Liver (tissue), 8 donors: ENCODE measurements at regions not wholly inside any gene's neighbourhood (a gene's known extent, or its start where the extent isn't known, plus 50 kb on each side); places are given as distances from the start of the nearest gene placed in this dataset.

Experiments used
- DNase-seq: peaks from one replicate; pipeline ENCODE4 v3.0.0-alpha.2; 2017; ENCODE audit warnings: low spot score
- H3K27ac ChIP-seq, 2 donors: one replicate each; pipeline ENCODE4 v1.7.0; 2013; ENCODE audit warnings: inconsistent platforms in 2 of 2, low read length in 2 of 2, control low read depth in 1 of 2, low read depth in 1 of 2, mild to moderate bottlenecking in 1 of 2
- H3K27me3 ChIP-seq, 4 donors: one replicate each; pipeline versions ENCODE4 v1.6.1 to v1.7.0; 2013; ENCODE audit warnings: low read length in 3 of 4, inconsistent platforms in 1 of 4, mild to moderate bottlenecking in 1 of 4, moderate library complexity in 1 of 4; ENCODE audit not compliant: control insufficient read depth in 4 of 4, insufficient read depth in 4 of 4
- H3K36me3 ChIP-seq, 4 donors: one replicate each; pipeline versions ENCODE4 v1.6.1 to v1.7.0; 2013; ENCODE audit warnings: low read length in 3 of 4, mild to moderate bottlenecking in 3 of 4, low read depth in 1 of 4, moderate library complexity in 1 of 4; ENCODE audit not compliant: control insufficient read depth in 4 of 4, insufficient read depth in 3 of 4
- H3K4me1 ChIP-seq, 4 donors: one replicate each; pipeline versions ENCODE4 v1.6.1 to v1.7.0; 2013; ENCODE audit warnings: low read length in 3 of 4, mild to moderate bottlenecking in 3 of 4, moderate library complexity in 1 of 4; ENCODE audit not compliant: control insufficient read depth in 4 of 4, insufficient read depth in 4 of 4
- H3K4me3 ChIP-seq, 3 donors: one replicate each; pipeline versions ENCODE4 v1.6.1 to v1.7.0; 2013; ENCODE audit warnings: low read length in 3 of 3, control low read depth in 1 of 3, low read depth in 1 of 3, mild to moderate bottlenecking in 1 of 3
- H3K9ac ChIP-seq, 2 donors: one replicate each; pipeline ENCODE4 v1.7.0; 2013; ENCODE audit warnings: low read length in 2 of 2, mild to moderate bottlenecking in 2 of 2, moderate library complexity in 2 of 2, control low read depth in 1 of 2, low read depth in 1 of 2
- H3K9me3 ChIP-seq, 4 donors: one replicate each; pipeline versions ENCODE4 v1.6.1 to v1.7.0; 2013; ENCODE audit warnings: low read length in 3 of 4; ENCODE audit not compliant: control insufficient read depth in 4 of 4
- ATF3 ChIP-seq: IDR thresholded peaks from 2 replicates; pipeline ENCODE4 v1.6.1; 2016; ENCODE audit warnings: antibody characterized with exemption
- CTCF ChIP-seq: fragments of 150-350 bp; IDR thresholded peaks from 2 replicates; pipeline ENCODE4 v1.5.1; 2017; ENCODE audit warnings: improper control_type of control experiment, low read depth, low read length; ENCODE audit not compliant: missing input control
- FOXA1 ChIP-seq: IDR thresholded peaks from 2 replicates; pipeline ENCODE4 v1.6.1; 2016; ENCODE audit warnings: antibody characterized with exemption
- FOXA2 ChIP-seq: IDR thresholded peaks from 2 replicates; pipeline ENCODE4 v1.6.1; 2016; ENCODE audit warnings: antibody characterized with exemption
- GABPA ChIP-seq, 2 donors: IDR thresholded peaks in 1 of 2; conservative IDR thresholded peaks in 1 of 2; 2 replicates each; pipeline ENCODE4 v1.6.1; 2016; ENCODE audit warnings: antibody characterized with exemption in 2 of 2, mild to moderate bottlenecking in 1 of 2, moderate library complexity in 1 of 2
- HNF4A ChIP-seq, 2 donors: conservative IDR thresholded peaks; 2 replicates each; pipeline ENCODE4 v1.6.1; 2016; ENCODE audit warnings: antibody characterized with exemption in 2 of 2, mild to moderate bottlenecking in 2 of 2
- HNF4G ChIP-seq: IDR thresholded peaks from 2 replicates; pipeline ENCODE4 v1.6.1; 2016; ENCODE audit warnings: antibody characterized with exemption
- JUND ChIP-seq, 2 donors: IDR thresholded peaks; 2 replicates each; pipeline ENCODE4 v1.6.1; 2016; ENCODE audit warnings: antibody characterized with exemption in 2 of 2
- MAX ChIP-seq: IDR thresholded peaks from 2 replicates; pipeline ENCODE4 v1.6.1; 2016; ENCODE audit warnings: antibody characterized with exemption
- NR2F2 ChIP-seq: IDR thresholded peaks from 2 replicates; pipeline ENCODE4 v1.6.1; 2016; ENCODE audit warnings: antibody characterized with exemption
- RAD21 ChIP-seq, 2 donors: IDR thresholded peaks; 2 replicates each; pipeline ENCODE4 v1.6.1; 2016; ENCODE audit warnings: antibody characterized with exemption in 2 of 2, mild to moderate bottlenecking in 2 of 2
- REST ChIP-seq: IDR thresholded peaks from 2 replicates; pipeline ENCODE4 v1.6.1; 2016; ENCODE audit warnings: antibody characterized with exemption, mild to moderate bottlenecking
- RXRA ChIP-seq, 2 donors: IDR thresholded peaks; 2 replicates each; pipeline ENCODE4 v1.6.1; 2017 to 2018; ENCODE audit warnings: antibody characterized with exemption in 2 of 2, mild to moderate bottlenecking in 1 of 2
- SP1 ChIP-seq: IDR thresholded peaks from 2 replicates; pipeline ENCODE4 v1.6.1; 2018; ENCODE audit warnings: antibody characterized with exemption, mild to moderate bottlenecking
- TAF1 ChIP-seq: conservative IDR thresholded peaks from 2 replicates; pipeline ENCODE4 v1.6.1; 2016; ENCODE audit warnings: antibody characterized with exemption, mild to moderate bottlenecking
- YY1 ChIP-seq: IDR thresholded peaks from 2 replicates; pipeline ENCODE4 v1.6.1; 2016; ENCODE audit warnings: antibody characterized with exemption, mild to moderate bottlenecking
- WGBS: extraction: QIAGEN DNeasy Blood & Tissue Kit; methylation state at CpG from one replicate; pipeline ENCODE4 v1.1.7; 2013; 5-methylcytosine and 5-hydroxymethylcytosine counted together
- TF ChIP-seq, protein P1 (sequence below): IDR thresholded peaks from 2 replicates; pipeline ENCODE4 v1.6.1; 2016; ENCODE audit warnings: antibody characterized with exemption
- donor health status: healthy.
- donor health status: healthy.
- donor health status: healthy.
- donor health status: healthy.
- donor health status: healthy.

DNA sequence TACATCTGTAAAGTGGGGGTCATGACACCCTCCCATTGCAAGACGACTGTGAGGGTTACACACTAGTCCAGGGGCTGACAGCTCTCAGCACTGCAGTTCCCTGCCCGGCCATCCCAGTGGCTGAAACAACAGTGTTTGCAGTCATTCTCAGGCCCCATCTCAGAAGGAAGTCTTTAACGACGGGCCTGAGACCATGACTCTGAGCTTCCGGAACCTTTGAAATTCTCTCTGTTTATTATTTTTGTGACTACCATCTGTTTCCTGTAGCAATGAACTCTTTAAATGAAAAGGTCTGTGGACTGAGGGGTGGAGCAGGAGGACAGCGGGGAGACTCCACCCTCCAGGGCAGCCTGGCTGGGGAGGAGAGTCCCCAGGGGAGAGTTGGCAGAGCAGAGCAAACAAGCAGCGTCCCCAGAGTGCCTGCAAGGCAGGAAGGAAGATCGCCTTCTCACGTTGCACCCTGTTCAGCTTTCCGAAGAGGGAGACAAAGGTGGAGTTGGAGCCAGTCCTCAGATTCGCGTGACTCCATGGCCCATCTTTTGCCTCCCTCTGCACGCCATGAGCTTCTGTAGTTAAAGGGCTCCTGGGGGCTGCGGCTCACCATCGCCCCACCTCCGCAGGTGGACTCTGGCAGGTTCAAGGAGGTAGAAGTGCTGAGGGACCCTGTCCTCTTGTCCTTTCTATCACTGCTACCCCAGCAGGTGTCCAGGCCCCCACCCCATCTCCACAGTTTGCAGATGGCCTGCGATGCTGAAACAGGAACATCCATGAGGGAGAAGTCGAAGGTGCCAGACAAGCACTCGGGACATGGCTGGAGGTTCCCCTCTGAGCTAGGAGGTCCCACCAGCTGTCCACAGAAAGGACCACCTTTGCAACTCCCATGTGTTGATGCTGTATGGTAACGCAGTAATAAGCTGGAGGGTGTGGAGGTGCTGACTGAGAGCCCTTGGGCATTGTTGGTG lies 525.8 kb upstream of the PROK2 start:
- Histone ChIP-seq H3K4me3 (no peak overlapping the region), H3K27ac (peak overlapping the region in 1 of 2 donors; percentile 23), H3K9ac (no peak overlapping the region), H3K27me3 (no peaks in the 10 kb centered on the region), H3K4me1 (peaks cover 0 to 13% (median 5%) of the 10 kb centered on the region in 4 donors), H3K9me3 (no peaks in the 10 kb centered on the region), H3K36me3 (no peaks in the 10 kb centered on the region)
- DNase-seq: peak; percentile 57
- peak; percentile 61 for TF ChIP-seq SP1
- TF ChIP-seq HNF4A (conservative IDR thresholded peaks at IDR 0.05): peak in 1 of 2 donors; percentile 32
- peak; percentile 26 to 65 for TF ChIP-seq RXRA (IDR thresholded peaks at IDR 0.05)
- peak; percentile 37 to 70 for TF ChIP-seq RAD21 (IDR thresholded peaks at IDR 0.05)
- TF ChIP-seq NR2F2: peak; percentile 95
- no peak for TF ChIP-seq JUND (IDR thresholded peaks at IDR 0.05)
- TF ChIP-seq TAF1: no peak
- no peak for TF ChIP-seq MAX
- WGBS: 57% methylated on average over 20 of the region's 20 CpGs

DNA sequence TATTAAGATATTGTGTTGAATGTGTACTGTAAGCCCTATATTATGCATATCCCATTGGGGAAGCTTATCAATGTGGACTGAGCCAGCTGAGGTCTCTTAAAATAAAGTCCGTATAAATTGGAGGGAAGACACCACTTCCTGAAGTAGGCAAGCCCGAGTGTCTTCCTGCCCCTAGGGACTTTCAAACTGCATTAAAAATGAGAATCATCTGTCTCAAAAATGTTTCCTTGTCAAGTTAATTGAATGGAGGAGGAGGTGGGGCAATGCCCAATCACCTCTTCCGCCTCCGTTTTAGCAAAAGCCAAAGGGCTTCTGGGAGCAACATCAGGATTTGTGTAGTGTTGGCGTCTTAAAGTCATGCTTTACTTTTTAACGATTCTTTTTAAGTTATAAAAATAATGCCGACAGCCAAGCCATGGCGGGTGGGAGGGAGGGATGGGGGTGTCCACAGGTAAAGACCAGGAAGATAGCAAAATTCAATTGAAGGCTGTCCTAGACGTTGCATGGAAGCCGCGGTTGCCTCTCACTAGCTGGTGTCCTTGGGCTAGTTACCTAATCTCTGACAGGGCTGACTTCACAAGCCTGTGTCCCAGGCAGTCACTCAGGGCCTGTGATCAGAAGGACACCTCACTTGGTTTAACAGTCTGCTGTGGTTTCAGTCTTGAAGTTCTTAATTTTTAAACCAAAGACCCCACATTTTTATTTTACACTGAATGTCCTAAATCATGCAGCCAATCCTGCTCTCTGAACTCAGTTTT lies 524.9 kb upstream of the PROK2 start:
- Histone ChIP-seq H3K4me3 (no peak overlapping the region), H3K9ac (no peak overlapping the region), H3K27ac (peak overlapping the region in 1 of 2 donors; percentile 4)

More for the DNA sequence above, 524.9 kb upstream of the PROK2 start:
- Histone ChIP-seq H3K4me1 (peaks cover 0 to 13% (median 5%) of the 10 kb centered on the region in 4 donors), H3K9me3 (no peaks in the 10 kb centered on the region), H3K36me3 (no peaks in the 10 kb centered on the region), H3K27me3 (no peaks in the 10 kb centered on the region)
- 76% methylated on average over 11 of the region's 11 CpGs for WGBS
- DNase-seq: no peak
- TF ChIP-seq RAD21 (IDR thresholded peaks at IDR 0.05) (no peak), FOXA1 (no peak), HNF4G (no peak), YY1 (no peak), MAX (no peak), CTCF (no peak), SP1 (no peak), REST (no peak), FOXA2 (no peak), NR2F2 (no peak), TAF1 (no peak), GABPA (IDR thresholded peaks at IDR 0.05 in 1 of 2, conservative IDR thresholded peaks at IDR 0.05 in 1 of 2) (no peak), HNF4A (conservative IDR thresholded peaks at IDR 0.05) (no peak), ATF3 (no peak)
- TF ChIP-seq, protein P1, sequence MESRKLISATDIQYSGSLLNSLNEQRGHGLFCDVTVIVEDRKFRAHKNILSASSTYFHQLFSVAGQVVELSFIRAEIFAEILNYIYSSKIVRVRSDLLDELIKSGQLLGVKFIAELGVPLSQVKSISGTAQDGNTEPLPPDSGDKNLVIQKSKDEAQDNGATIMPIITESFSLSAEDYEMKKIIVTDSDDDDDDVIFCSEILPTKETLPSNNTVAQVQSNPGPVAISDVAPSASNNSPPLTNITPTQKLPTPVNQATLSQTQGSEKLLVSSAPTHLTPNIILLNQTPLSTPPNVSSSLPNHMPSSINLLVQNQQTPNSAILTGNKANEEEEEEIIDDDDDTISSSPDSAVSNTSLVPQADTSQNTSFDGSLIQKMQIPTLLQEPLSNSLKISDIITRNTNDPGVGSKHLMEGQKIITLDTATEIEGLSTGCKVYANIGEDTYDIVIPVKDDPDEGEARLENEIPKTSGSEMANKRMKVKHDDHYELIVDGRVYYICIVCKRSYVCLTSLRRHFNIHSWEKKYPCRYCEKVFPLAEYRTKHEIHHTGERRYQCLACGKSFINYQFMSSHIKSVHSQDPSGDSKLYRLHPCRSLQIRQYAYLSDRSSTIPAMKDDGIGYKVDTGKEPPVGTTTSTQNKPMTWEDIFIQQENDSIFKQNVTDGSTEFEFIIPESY: no peak
